GM12878 (cell line): ENCODE measurements at regions not wholly inside any gene's neighbourhood (a gene's known extent, or its start where the extent isn't known, plus 50 kb on each side); places are given as distances from the start of the nearest gene placed in this dataset.

Source experiments
- CREB1 ChIP-seq: IDR thresholded peaks from 2 replicates; pipeline ENCODE4 v1.6.1; 2012; ENCODE audit warnings: low read depth, mild to moderate bottlenecking, inconsistent platforms
- DPF2 ChIP-seq: fragments of 450-650 bp; IDR thresholded peaks from 2 replicates; pipeline ENCODE4 v1.6.1; 2017; ENCODE audit warnings: mild to moderate bottlenecking
- FOXK2 ChIP-seq: fragments of 450-650 bp; IDR thresholded peaks from 2 replicates; pipeline ENCODE4 v1.6.1; 2017; ENCODE audit warnings: mild to moderate bottlenecking, moderate library complexity
- IKZF1 ChIP-seq: fragments of 450-650 bp; conservative IDR thresholded peaks from 2 replicates; pipeline ENCODE4 v1.6.1; 2017; ENCODE audit warnings: antibody characterized with exemption, mild to moderate bottlenecking
- IKZF2 ChIP-seq, 2 experiments: fragments of 450-650 bp; IDR thresholded peaks; 2 replicates each; pipeline ENCODE4 v1.6.1; 2017; ENCODE audit warnings: mild to moderate bottlenecking in 2 of 2, moderate library complexity in 2 of 2
- STAT3 ChIP-seq: IDR thresholded peaks from 2 replicates; pipeline ENCODE4 v1.6.1; 2011; ENCODE audit warnings: low read depth, low read length, improper control_type of control experiment
- ZNF274 ChIP-seq: IDR thresholded peaks from one replicate; pipeline ENCODE4 v1.8.0; 2011; ENCODE audit not compliant: insufficient read length, insufficient read depth
- ZSCAN29 ChIP-seq: fragments of 450-650 bp; IDR thresholded peaks from 2 replicates; pipeline ENCODE4 v1.6.1; 2017; ENCODE audit warnings: mild to moderate bottlenecking, moderate library complexity
- TF ChIP-seq, protein P1 (sequence below): fragments of 450-650 bp; IDR thresholded peaks from 2 replicates; pipeline ENCODE4 v1.6.1; 2017; ENCODE audit warnings: low read depth, mild to moderate bottlenecking, moderate library complexity
- TF ChIP-seq, protein P2 (sequence below): IDR thresholded peaks from 2 replicates; pipeline ENCODE4 v1.6.1; 2012; ENCODE audit warnings: mild to moderate bottlenecking, low read depth, low read length
- TF ChIP-seq, protein P3 (sequence below): fragments of 450-650 bp; IDR thresholded peaks from 2 replicates; pipeline ENCODE4 v1.6.1; 2017; ENCODE audit warnings: mild to moderate bottlenecking, moderate library complexity

DNA sequence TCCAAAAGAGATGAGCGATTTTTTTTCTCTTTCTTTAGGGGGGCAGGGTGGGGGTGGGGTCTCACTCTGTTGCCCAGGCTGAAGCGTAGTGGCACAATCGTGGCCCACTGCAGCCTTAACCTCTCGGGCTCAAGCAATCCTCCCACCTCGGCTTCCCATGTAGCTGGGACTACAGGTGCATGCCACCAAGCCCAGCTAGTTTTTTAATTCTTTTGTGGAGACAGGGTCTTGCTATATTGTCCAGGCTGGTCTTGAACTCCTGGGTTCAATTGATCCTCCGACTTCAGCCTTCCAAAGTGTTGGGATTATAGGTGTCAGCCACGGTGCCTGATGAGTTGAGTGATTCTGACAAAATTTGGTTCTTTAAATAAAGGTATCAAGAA lies 127.0 kb downstream of the ARRDC3 start (continued):
- TF ChIP-seq, protein P1, sequence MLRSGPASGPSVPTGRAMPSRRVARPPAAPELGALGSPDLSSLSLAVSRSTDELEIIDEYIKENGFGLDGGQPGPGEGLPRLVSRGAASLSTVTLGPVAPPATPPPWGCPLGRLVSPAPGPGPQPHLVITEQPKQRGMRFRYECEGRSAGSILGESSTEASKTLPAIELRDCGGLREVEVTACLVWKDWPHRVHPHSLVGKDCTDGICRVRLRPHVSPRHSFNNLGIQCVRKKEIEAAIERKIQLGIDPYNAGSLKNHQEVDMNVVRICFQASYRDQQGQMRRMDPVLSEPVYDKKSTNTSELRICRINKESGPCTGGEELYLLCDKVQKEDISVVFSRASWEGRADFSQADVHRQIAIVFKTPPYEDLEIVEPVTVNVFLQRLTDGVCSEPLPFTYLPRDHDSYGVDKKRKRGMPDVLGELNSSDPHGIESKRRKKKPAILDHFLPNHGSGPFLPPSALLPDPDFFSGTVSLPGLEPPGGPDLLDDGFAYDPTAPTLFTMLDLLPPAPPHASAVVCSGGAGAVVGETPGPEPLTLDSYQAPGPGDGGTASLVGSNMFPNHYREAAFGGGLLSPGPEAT = no peak
- TF ChIP-seq STAT3 = no peak
- TF ChIP-seq, protein P2, sequence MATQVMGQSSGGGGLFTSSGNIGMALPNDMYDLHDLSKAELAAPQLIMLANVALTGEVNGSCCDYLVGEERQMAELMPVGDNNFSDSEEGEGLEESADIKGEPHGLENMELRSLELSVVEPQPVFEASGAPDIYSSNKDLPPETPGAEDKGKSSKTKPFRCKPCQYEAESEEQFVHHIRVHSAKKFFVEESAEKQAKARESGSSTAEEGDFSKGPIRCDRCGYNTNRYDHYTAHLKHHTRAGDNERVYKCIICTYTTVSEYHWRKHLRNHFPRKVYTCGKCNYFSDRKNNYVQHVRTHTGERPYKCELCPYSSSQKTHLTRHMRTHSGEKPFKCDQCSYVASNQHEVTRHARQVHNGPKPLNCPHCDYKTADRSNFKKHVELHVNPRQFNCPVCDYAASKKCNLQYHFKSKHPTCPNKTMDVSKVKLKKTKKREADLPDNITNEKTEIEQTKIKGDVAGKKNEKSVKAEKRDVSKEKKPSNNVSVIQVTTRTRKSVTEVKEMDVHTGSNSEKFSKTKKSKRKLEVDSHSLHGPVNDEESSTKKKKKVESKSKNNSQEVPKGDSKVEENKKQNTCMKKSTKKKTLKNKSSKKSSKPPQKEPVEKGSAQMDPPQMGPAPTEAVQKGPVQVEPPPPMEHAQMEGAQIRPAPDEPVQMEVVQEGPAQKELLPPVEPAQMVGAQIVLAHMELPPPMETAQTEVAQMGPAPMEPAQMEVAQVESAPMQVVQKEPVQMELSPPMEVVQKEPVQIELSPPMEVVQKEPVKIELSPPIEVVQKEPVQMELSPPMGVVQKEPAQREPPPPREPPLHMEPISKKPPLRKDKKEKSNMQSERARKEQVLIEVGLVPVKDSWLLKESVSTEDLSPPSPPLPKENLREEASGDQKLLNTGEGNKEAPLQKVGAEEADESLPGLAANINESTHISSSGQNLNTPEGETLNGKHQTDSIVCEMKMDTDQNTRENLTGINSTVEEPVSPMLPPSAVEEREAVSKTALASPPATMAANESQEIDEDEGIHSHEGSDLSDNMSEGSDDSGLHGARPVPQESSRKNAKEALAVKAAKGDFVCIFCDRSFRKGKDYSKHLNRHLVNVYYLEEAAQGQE = no peak
- TF ChIP-seq IKZF2 (IDR thresholded peaks at IDR 0.05) = no peak
- no peak for TF ChIP-seq ZNF274
- TF ChIP-seq IKZF1 = no peak
- TF ChIP-seq, protein P3, sequence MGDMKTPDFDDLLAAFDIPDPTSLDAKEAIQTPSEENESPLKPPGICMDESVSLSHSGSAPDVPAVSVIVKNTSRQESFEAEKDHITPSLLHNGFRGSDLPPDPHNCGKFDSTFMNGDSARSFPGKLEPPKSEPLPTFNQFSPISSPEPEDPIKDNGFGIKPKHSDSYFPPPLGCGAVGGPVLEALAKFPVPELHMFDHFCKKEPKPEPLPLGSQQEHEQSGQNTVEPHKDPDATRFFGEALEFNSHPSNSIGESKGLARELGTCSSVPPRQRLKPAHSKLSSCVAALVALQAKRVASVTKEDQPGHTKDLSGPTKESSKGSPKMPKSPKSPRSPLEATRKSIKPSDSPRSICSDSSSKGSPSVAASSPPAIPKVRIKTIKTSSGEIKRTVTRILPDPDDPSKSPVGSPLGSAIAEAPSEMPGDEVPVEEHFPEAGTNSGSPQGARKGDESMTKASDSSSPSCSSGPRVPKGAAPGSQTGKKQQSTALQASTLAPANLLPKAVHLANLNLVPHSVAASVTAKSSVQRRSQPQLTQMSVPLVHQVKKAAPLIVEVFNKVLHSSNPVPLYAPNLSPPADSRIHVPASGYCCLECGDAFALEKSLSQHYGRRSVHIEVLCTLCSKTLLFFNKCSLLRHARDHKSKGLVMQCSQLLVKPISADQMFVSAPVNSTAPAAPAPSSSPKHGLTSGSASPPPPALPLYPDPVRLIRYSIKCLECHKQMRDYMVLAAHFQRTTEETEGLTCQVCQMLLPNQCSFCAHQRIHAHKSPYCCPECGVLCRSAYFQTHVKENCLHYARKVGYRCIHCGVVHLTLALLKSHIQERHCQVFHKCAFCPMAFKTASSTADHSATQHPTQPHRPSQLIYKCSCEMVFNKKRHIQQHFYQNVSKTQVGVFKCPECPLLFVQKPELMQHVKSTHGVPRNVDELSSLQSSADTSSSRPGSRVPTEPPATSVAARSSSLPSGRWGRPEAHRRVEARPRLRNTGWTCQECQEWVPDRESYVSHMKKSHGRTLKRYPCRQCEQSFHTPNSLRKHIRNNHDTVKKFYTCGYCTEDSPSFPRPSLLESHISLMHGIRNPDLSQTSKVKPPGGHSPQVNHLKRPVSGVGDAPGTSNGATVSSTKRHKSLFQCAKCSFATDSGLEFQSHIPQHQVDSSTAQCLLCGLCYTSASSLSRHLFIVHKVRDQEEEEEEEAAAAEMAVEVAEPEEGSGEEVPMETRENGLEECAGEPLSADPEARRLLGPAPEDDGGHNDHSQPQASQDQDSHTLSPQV = no peak
- no peak for TF ChIP-seq ZSCAN29
- TF ChIP-seq FOXK2 = no peak
- TF ChIP-seq CREB1 = no peak
- no peak for TF ChIP-seq DPF2
